ENCODE measurements at regions not wholly inside any gene's neighbourhood (a gene's known extent, or its start where the extent isn't known, plus 50 kb on each side); places are given as distances from the start of the nearest gene placed in this dataset.

DNA sequence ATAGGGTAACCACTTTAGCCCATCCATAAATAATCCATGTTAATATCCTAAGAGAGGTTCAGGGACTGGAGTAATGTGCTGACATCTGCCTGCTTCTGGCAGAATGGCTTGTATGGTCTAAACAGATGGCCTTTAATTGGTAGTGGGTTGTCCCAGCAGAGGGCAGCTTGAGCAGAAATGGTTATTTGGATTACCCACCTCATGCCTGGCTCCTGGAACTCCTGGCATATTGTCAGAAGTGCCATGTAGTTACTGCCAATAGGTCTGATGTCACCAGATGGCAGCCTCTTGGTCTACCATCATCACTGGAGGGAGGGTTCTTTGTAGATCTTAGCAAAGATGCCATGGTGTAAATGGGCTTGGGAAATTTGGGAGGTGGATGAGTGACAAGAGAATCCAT, 157.5 kb upstream of the SOX9 start:
- no peak for DNase-seq

DNA sequence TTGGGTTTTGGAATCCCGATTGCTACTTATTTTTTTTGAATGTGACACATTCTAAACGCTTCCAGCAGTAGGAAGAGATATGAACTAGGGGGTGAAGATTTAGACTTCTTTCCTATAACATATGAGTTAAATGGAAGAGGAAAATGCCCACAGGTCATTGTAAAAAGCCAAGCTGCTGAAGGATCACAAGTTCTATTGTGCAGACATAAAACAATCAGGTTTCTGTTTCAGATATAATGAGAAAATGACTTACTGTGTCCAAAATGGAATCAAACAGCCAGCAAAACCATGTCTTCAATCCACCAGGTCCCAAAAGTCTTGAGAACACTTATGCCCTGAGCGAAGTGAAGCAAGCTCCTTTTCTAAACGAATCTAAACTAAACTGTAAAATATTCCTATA, 157.0 kb upstream of the SOX9 start:
- DNase-seq, result no peak

DNA sequence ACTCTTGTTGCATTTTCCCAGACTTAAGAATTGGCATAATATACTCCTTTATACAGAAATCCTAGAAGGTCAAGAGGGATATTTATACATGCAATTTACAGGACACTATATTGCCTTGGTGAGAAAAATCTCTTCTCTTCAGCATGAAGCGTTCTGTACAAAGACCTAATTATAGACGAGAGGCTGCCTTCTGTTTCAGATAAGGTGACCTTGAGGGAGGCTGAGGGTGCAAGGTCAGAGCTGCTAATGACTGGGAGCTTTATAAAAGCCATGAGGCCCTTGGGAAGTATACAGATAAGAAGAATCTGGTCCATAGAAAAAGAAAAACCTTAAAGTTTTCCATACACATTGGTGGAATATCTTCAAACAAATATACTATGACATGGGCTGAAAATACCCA, 156.3 kb upstream of the SOX9 start:
- no peak for DNase-seq

DNA sequence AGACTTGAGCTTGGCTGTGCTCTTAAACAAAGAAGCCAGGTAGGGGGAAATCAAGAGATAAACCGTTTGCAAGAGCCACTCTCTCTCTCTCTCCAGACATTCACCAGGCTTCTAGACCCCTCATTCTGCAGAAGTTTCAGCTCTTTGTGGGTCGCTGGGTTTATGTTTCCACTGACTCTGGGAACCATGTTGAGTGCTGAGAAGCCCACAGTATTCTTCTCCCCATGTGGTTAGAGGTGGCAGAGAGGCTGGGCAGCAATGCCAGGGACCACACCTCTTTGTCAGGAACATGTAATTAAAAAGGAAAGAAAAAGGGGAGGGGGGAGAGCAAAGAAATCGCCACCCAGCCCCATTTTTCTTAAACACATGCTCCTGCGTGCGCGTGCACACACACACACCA, 154.8 kb upstream of the SOX9 start:
- no peak for DNase-seq

DNA sequence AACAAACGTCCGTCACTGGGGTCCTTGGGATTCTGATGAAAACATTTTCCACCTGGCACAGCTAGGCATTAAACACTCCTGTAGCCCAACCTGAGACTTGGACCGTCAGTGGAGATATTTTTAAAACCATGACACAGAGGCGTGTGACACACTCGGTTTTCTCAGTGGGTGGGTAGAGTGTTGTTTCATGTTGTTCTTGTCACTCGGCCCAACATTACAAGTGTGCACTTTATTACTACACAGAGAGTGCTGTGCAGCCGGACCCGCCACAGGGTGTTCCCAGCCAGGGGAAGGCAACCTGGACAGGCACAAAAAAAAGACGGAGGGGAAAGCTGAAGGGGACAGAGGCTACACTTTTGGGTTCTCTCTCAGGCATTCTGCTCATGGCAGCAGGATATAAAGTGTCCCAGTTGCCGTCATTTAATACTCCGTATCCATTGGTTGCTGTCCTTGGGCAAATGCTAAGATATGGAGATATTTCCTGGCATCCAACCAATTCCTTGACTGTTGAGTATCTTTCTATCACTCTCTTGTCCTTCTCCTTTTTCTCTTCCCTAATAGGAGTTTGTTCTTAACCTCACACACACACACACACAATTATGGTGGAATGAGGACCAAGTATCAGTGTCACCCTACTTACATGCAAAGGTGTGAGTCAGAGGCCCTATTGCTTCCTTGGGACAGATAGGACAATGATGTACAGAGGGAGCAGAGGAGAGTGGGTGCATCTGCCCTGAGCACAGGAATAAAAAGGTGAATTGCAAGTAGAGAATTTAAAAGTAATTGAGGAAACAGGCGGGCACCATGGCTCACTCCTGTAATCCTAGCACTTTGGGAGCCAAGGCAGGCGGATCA, 154.1 kb upstream of the SOX9 start:
- DNase-seq, result no peak

DNA sequence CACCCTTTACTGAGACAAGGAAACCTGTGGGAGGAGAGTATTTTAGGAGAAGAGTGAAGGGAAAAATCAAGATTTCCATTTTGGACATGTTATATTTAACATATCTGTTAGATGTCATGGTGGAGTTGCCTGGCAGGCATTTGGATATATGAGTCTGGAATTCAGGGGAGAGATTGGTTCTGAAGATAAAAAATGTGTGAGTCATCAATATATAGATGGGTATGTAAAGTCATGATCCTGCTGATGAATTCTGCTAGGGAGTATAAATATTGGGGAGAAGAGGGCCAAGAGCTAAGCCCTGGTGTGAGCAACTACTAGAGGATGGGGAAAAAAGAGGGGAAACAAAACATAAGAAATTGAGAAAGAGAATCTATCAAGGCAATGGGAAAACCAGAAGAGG, 151.3 kb upstream of the SOX9 start:
- DNase-seq, result no peak

DNA sequence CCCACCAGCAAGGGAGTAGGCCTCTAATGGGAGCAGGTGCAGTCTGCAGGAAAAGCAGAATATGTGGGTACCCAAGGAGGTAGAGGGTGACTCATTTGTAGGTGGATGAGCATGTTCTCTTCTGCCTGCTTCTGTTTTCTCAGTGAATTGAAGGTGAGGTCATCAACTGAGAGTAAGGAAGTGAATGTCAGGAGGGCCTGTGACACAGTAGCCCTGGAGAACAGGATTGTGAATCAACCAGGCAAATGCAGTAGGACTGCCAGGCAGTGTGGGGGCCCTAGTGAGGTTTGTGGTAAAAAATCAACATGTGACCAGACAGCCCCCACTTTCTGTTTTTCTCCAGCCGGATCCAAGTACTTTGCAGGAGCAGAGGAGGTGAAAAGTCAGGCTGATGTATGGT, 150.5 kb upstream of the SOX9 start:
- no peak for DNase-seq

DNA sequence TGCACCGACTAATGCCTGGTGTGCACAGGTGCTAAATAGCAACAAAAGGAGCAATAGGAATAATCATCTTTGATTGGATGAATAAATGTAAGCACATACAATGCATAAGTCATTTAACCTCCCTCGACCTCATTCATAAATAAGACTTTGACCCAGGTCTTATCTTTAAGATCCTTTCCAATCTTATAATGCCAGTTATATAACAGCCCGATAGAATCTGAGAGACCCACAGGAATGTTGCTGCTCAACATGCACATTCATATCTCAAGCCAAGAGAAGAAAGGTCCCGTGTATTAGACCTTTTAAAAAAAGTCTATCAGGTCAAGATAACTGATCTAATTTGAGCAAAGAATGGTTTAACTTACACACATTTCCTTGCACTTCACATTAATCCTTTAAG, 146.8 kb upstream of the SOX9 start:
- DNase-seq, result no peak

DNA sequence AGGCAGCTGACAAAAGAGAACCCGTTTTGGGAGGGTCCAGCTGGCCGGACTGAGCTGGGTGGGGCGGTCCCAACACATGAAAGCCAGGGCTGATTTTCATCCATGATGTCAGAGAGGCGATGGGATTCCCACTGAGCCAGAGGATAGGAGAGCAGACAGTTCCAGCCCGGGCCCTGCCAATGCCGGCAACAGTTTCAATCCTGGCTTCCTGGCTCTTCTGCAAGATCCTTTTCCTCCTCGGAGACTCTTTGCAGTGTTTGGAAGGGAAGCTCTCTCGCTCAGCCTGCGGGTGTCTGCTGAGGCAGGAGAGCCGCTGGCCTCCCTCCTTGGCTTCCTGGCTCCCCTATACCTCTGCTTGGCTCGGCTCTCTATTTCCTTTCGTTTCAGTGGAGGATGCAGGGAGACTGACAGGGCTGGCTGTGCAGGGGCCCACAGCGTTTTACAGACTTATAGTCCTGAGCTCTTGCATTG, 145.5 kb upstream of the SOX9 start:
- no peak for DNase-seq

DNA sequence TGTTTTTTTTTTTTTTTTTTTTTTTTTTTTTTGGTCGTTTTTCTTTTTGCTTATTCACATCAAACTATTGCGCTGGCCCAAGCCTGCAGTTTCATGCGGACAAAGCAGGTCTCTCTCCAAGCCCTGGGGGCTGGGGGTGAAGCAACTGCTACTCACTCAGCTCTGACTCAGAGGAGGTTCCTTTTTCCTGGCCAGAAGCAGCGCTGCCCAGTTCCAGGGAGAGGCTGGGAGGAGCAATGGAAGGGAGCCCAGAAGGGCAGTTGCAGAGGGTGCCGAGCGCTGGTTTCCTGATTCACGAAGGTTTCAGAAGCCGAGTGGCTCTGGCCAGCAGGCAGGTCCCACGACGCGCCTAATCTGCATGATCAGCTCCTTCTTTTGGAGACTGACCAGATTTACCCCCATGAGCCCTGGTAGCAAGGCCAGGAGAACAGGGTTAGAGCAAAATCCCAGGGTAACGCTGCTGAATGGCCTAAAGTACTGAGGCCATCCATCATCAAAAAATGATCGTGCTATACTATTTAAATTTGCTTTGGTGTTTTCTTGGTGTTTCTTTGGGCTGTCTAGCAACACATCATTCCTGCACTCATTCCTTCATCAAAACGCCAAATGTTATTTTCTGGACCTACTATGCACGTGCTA, 144.7 kb upstream of the SOX9 start:
- DNase-seq, result no peak

DNA sequence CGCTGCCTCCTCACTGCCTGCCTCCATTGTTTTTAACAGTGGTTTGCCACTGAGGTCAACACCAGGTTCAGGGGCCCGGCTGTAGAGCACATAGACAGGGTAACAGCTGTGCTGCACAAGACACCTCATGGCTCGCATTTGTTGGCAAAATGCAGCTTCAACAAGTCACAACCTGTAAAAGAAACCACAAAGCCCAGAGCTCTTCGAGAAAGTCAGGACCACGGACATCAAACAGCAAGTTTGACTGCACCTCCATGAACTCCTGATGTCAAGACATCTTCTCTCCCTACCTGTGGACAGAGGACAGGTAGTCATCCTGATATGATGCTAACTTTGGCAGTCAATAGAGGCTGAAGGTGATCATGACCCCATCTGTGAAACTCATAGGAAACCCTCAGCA, 142.4 kb upstream of the SOX9 start:
- DNase-seq, result no peak

DNA sequence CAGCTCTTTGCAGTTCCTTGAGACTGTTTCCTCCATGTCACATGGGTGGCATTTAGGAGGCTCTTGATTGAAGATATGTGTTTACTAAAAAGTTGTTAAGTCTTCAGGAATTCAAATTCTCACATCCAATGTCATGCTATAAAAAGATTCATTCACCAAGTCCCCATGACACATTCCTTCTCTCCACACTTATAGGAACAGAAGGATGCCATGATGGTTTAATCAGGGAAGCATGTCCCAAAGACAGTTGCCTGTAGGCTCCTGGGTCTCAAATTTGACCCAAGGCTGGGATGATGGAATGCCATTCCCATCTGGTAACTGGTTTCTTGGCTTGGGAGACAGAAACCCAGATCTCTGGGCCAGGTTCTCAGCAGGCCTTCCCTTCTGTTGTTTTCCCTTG, 140.6 kb upstream of the SOX9 start:
- no peak for DNase-seq

DNA sequence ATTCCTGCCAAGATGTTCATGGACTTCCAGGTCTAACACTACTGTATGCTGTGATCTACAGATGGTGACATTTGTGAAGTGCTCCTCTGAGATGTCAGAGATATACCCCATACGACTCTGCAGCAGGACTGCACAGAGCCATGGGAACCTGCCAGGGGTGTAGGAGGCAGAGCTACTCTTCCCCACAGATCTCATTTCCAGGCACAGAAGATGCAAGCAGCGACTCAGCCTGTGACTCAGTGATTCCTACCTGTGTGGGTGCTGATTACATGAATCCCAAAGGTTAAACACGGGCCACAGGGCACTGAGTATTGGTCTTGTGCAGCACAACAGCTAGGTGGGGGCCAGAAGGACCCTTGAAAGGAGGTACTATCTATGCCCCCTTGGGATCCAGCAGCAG, 137.0 kb upstream of the SOX9 start:
- no peak for DNase-seq

DNA sequence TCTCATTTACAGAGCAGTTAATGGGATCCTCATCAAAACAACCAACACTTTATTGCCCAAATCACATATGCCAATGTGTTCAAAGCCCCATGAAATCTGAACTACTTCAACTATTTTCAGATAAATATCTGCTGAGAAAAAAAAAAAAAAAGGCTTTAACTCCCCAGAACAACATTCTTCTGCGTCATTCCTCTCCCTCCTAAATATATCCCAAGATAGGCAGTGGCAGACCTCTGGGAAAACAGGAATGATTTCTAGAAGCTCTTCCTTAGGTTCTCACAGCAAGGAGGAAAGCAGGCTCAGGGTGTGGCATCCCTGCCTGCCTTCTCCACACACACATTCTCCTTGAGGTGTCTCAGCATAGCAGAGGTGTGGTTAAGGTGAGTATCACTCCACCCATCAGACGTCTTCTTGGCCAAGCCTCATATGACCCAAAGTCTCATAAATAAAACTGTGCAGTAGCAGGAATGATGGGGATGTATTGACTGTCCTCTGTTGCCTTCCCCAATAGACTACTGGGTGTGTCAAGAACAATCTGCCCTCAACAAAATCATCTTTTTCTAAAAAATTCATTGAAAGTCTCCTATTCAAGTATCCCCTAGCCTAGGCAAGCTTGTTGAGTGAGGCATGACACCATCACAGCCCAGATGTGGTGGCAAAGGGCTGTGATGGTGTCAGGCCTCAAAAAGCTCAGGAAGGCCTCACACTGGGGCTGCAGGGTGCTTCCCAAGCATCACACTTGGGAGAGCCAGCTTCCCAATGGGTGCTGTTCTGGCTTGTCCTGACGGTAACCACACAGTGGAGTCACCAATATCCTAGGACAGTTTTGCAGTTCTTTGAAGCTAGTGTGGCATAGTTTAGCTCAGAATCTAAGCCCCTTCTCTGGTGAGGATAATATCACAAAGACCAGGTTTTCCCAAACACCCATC, 135.4 kb upstream of the SOX9 start:
- no peak for DNase-seq

DNA sequence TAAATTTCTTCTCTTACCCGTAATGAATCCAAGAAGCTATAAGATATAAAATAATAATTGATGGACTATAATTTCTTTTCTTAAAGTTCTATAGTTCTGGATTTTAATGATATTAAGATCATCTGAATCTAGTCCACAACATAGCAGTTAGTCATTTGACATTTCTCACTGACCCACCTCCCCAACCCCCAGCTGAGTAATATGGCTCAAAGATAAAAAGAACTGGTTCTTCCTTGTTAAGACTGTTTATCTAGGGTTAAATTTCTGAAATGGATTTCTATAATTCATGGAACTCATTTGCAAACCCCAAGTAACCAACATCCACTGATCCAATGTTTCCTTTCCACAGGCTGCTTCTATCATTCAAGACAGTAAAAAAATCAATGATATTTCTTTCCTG, 133.9 kb upstream of the SOX9 start:
- no peak for DNase-seq

DNA sequence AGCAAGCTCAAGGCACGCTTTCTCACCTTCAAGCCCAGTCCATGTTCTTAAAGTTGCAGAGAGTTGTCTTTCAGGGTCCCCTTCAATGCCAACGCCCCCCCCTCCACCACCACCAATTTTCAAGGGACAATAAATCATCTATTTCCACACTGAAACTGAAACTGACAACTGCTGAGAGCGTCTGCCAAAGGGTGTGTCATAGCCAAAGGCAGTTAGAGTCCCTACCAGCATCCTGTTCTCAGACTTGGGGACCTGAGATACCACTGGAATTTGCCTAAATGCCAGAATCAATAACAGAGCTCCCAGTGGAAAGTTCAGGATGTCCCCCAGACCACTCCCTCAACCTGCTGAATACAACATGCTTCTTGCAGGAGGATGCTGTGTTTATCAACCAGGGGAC, 133.2 kb upstream of the SOX9 start:
- DNase-seq, result no peak

DNA sequence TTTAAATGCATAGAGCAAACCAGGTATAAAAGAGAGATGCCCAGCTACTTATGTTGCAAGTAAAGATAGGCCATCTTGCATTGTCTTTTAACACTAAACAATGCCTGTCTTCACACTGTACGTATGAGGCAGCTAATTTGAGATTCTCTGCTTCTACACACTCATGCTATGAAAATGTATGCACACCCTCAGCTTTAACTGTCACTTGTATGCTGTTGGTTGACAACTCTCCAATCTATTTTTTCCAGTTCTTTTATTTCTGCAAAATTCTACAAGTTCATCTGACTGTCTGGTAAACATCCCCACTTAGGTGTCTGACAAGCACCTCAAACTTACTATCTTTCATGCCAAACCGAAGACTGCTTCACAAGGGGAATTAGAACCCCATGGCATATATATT, 131.7 kb upstream of the SOX9 start:
- DNase-seq, result no peak

DNA sequence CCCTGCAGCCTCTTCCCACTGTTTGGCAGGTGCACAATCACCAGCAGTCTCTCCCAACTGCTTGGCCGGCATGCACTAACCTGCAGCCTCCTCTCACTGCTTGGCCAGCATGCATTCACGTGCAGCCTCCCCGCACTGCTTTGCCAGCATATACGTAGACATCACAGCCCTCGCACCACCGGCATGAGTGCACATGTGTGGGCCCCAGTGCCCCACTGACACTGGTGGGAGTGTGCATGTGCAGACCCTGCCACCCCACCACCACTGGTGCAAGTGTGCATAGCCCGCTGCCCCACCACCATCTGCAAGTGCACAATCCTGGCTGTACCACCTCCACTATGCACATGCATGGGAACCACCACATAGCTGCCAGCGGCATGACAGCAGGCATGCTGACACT, 127.5 kb upstream of the SOX9 start:
- no peak for DNase-seq

DNA sequence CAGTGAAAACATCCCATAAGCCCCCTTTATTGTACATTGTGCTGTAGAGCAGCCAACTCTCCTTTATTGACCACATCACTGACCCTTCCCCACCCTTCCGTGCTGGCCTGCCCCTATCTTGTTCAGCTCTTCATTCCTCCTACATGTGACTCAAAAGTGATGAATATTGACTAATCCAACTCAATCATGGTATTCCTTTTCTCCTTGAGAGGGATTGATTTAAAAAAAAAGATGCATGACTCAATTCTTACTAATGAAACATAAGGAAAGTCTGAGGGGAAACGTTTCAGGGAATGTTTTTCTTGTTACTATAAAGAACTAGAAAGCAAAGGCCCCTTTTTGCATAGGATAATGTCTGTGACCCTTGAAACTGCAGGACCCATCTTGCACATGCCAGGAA, 125.2 kb upstream of the SOX9 start:
- DNase-seq, result no peak

DNA sequence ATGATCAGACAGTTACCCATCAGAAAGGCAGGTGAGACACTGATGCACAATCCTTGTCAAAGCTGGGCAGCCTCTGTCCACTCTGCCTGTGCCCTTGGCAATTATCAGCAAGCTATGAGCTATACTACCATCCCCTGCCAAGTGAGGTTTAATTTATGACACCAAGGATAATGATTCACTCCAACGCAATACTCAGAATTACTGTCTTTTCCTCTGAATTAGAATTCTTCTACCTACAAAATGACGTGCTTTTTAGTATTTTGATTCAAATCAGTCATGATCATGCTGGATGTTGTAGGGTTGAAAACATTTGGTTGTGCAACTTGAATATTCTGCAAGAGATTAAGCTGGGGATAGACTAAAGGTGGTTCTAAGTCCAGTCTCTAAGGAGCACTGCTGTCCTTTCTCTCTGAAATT, 116.8 kb upstream of the SOX9 start:
- no peak for DNase-seq

DNA sequence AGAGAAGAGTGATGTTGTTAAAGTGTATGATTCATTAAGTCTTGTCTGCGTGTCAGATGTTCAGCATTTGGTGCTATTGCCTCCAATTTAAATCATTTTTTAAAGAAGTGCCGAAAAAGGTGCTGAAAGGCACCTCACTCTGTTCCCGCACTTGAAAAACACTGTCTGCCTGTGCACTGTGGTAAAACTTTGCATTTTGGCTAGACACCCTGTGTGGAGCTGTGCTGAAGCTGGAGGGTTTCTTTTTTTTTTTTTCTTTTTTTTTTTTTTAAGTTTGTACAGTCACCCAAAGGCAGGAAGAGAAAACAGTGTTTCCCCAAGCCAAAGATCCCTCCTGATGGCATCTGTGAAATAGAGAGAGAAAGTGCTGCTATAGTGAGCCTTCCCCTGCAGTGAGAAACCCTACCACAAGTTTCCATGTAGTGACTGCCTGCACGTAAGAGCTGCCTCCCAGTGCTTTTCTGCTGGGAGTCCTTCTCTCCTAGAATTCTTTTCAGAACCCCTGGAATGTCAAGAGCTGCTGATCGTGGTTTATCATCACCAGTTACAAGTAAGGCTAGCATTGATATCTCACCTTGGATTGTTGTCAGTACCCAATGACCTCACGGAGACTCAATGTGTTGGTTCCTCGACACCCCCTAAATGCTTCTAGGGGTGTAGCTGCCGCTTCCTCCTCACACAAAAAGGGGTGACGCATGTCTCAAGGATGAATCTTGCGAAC, 116.0 kb upstream of the SOX9 start:
- DNase-seq, result no peak

DNA sequence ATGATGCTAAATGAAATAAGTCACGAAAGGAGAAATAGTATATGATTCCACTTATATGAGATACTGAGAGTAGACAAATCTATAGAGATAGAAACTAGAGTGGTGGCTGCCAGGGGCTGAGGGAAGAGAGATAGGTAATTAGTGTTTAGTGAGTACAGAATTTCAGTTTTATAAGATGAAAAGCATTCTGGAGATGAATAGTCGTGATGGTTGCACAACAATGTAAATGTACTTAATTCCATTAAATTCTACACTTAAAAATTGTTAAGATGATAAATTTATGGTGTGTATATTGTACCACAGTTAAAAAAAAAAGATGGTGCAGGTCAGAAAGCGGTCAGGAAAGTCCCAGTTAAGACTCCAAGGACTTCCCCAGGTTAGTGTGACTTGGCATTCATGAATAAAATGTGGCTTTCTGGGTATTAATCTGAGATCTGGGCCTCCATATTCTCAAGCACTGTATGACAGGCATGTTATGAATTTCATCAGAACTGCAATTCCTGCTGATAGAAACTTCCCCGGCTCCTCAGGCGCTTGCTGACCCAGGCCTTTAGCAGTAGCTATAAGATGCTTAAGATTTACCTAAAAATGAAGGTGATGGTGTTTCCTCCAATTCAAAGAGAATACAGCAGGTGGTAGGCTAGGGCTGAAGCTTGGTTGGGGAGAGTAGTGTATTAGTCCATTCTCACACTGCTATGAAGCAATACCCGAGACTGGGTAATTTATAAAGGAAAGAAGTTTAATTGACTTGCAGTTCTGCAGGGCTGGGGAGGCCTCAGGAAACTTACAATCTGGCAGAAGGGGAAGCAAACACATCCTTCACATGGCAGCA, 115.3 kb upstream of the SOX9 start:
- DNase-seq, result no peak

All from T-helper 1 cell (primary cell).